A673 (cell line): ENCODE measurements at regions not wholly inside any gene's neighbourhood (a gene's known extent, or its start where the extent isn't known, plus 50 kb on each side); places are given as distances from the start of the nearest gene placed in this dataset.
A peak's percentile ranks its signal among the peaks of the same experiment; 100 is the strongest.

Experiments
- BruUV-seq: library from RNA; stranded (reverse); fragments of 400-500 nt; replicated peaks from 2 replicates; lab custom pipeline; 2021; lab: Mats Ljungman, UMichigan
- CTCF ChIA-PET: fragments of 300-600 bp; sonication (Branson Sonifier 250); formaldehyde crosslinking; loops from one replicate; lab custom pipeline; 2022; ENCODE audit warnings: antibody characterized with exemption; lab: Charles Lee
- POLR2A ChIA-PET: fragments of 300-600 bp; sonication (Branson Sonifier 250); formaldehyde crosslinking; loops from one replicate; lab custom pipeline; 2022; ENCODE audit warnings: antibody characterized with exemption; ENCODE audit not compliant: low non-redundant PET; lab: Charles Lee
- DNase-seq: peaks from one replicate; pipeline ENCODE4 v3.0.0-alpha.2; 2015; ENCODE audit warnings: low spot score
- H3K27ac ChIP-seq: fragments of 200-600 bp; sonication (generic); 2 replicates; pipeline ENCODE4 v1.5.1; 2016; ENCODE audit warnings: mixed run types, low read depth, mild to moderate bottlenecking, mixed read lengths, antibody characterized with exemption, low read length; ENCODE audit not compliant: poor library complexity, severe bottlenecking
- H3K27me3 ChIP-seq: fragments of 200-600 bp; sonication (generic); replicated peaks from 2 replicates; pipeline ENCODE4 v1.6.1; 2017; ENCODE audit warnings: mixed run types, low read depth, mild to moderate bottlenecking, mixed read lengths, antibody characterized with exemption, low read length; ENCODE audit not compliant: insufficient read depth, poor library complexity
- H3K36me3 ChIP-seq: fragments of 200-600 bp; sonication (generic); 2 replicates; pipeline ENCODE4 v1.6.1; 2016; ENCODE audit warnings: mixed run types, mild to moderate bottlenecking, mixed read lengths, antibody characterized with exemption, low read length; ENCODE audit not compliant: insufficient read depth, poor library complexity, severe bottlenecking
- H3K4me1 ChIP-seq: fragments of 200-600 bp; sonication (generic); 2 replicates; pipeline ENCODE4 v1.6.1; 2017; ENCODE audit warnings: mixed run types, mild to moderate bottlenecking, mixed read lengths, antibody characterized with exemption, low read length; ENCODE audit not compliant: insufficient read depth, poor library complexity, severe bottlenecking
- H3K4me3 ChIP-seq: fragments of 200-600 bp; sonication (generic); 2 replicates; pipeline ENCODE4 v1.5.1; 2016; ENCODE audit warnings: low read depth, mixed run types, mild to moderate bottlenecking, mixed read lengths, low read length; ENCODE audit not compliant: poor library complexity, severe bottlenecking
- H3K9me3 ChIP-seq: fragments of 200-600 bp; sonication (generic); 2 replicates; pipeline ENCODE4 v1.6.1; 2016; ENCODE audit warnings: mixed run types, low read depth, mild to moderate bottlenecking, mixed read lengths, antibody characterized with exemption, low read length; ENCODE audit not compliant: poor library complexity, severe bottlenecking
- CTCF ChIP-seq: fragments of 300-800, 200-600 bp; sonication (generic); conservative IDR thresholded peaks from 2 replicates; pipeline ENCODE4 v1.5.1; 2017; ENCODE audit warnings: low read depth, mild to moderate bottlenecking, antibody characterized with exemption, low read length, moderate library complexity, mixed read lengths
- EZH2 ChIP-seq: fragments of 200-600 bp; sonication (generic); IDR thresholded peaks from 2 replicates; pipeline ENCODE4 v1.6.1; 2017; ENCODE audit warnings: borderline replicate concordance, low read depth, mild to moderate bottlenecking, mixed read lengths, antibody characterized with exemption, low read length; ENCODE audit not compliant: poor library complexity, severe bottlenecking
- intact Hi-C: fragments of 100-400 bp; cut with micrococcal nuclease; formaldehyde crosslinking; loops from one replicate; pipeline ENCODE4 v1.10.0; 2022; ENCODE audit not compliant: unreplicated experiment

GRCh38 chr17:77280304-77281121 lies 139.7 kb downstream of the SEC14L1 start:
- ChIA-PET CTCF (no interaction called here), POLR2A (no interaction called here)
- Histone ChIP-seq H3K27ac (no peak overlapping the region), H3K4me1 (peaks cover 5% of the 10 kb centered on the region), H3K27me3 (no peaks in the 10 kb centered on the region), H3K36me3 (no peaks in the 10 kb centered on the region), H3K4me3 (peak overlapping the region; percentile 44), H3K9me3 (no peaks in the 10 kb centered on the region)
- intact Hi-C loops: no loop called here
- TF ChIP-seq CTCF: no peak
- TF ChIP-seq EZH2: no peak
- no peak for DNase-seq
- no TSS peak for BruUV-seq

GRCh38 chr17:77281122-77281903 lies 140.5 kb downstream of the SEC14L1 start:
- Histone ChIP-seq H3K4me3 (peak overlapping the region; percentile 53), H3K4me1 (peaks cover 5% of the 10 kb centered on the region), H3K9me3 (no peaks in the 10 kb centered on the region), H3K36me3 (no peaks in the 10 kb centered on the region), H3K27ac (no peak overlapping the region), H3K27me3 (no peaks in the 10 kb centered on the region)
- peak; percentile 58 for DNase-seq
- no peak for TF ChIP-seq EZH2
- TF ChIP-seq CTCF: no peak
- ChIA-PET POLR2A (no interaction called here), CTCF (no interaction called here)
- BruUV-seq: no TSS peak
- intact Hi-C loops: no loop called here

- Histone ChIP-seq H3K27me3 (no peaks in the 10 kb centered on the region), H3K27ac (no peak overlapping the region), H3K4me3 (peak overlapping the region; percentile 53), H3K9me3 (no peaks in the 10 kb centered on the region), H3K4me1 (peaks cover 5% of the 10 kb centered on the region), H3K36me3 (no peaks in the 10 kb centered on the region)
- TF ChIP-seq EZH2 (no peak), CTCF (no peak)
- ChIA-PET CTCF (no interaction called here), POLR2A (no interaction called here)
- BruUV-seq: no TSS peak
- no peak for DNase-seq
- intact Hi-C loops: no loop called here
Observed at GRCh38 chr17:77281904-77282367, 141.2 kb downstream of the SEC14L1 start.
